Limb (tissue), 2 donors: ENCODE measurements at regions not wholly inside any gene's neighbourhood (a gene's known extent, or its start where the extent isn't known, plus 50 kb on each side); places are given as distances from the start of the nearest gene placed in this dataset.

Experiments used
- DNase-seq, 2 donors: peaks; one replicate each; pipeline ENCODE4 v3.0.0-alpha.2; 2016; ENCODE audit errors: extremely low spot score in 2 of 2

- DNase-seq, result no peak
Observed at GRCh38 chr13:33945477-33945876, 127.5 kb downstream of the RFC3 start.

- DNase-seq, result no peak
Observed at GRCh38 chr13:33953203-33953602, 135.3 kb downstream of the RFC3 start.

- no peak for DNase-seq
Observed at GRCh38 chr13:33953781-33954180, 135.8 kb downstream of the RFC3 start.

- peak in 1 of 2 donors; percentile 51 for DNase-seq
Observed at GRCh38 chr13:33956346-33956745, 138.4 kb downstream of the RFC3 start.

GRCh38 chr13:33957497-33957905, 139.6 kb downstream of the RFC3 start:
- DNase-seq, result no peak

- no peak for DNase-seq
Observed at GRCh38 chr13:33958964-33959363, 141.0 kb downstream of the RFC3 start.

- no peak for DNase-seq
Observed at GRCh38 chr13:33963134-33963533, 145.2 kb downstream of the RFC3 start.

- no peak for DNase-seq
Observed at GRCh38 chr13:33963895-33964294, 145.9 kb downstream of the RFC3 start.

- DNase-seq, result no peak
Observed at GRCh38 chr13:33968520-33969507, 150.9 kb downstream of the RFC3 start.

GRCh38 chr13:33970746-33971561, 153.0 kb downstream of the RFC3 start:
- DNase-seq, result no peak

GRCh38 chr13:33971562-33971819, 153.5 kb downstream of the RFC3 start:
- no peak for DNase-seq

- no peak for DNase-seq
Observed at GRCh38 chr13:33973194-33973593, 155.2 kb downstream of the RFC3 start.

- no peak for DNase-seq
Observed at GRCh38 chr13:33976965-33977364, 159.0 kb downstream of the RFC3 start.

GRCh38 chr13:33978653-33979052, 160.7 kb downstream of the RFC3 start:
- no peak for DNase-seq

- DNase-seq, result peak in 1 of 2 donors; percentile 67
Observed at GRCh38 chr13:33992881-33993336, 175.0 kb downstream of the RFC3 start.

- no peak for DNase-seq
Observed at GRCh38 chr13:33994198-33994597, 176.2 kb downstream of the RFC3 start.

- no peak for DNase-seq
Observed at GRCh38 chr13:33994826-33995502, 177.0 kb downstream of the RFC3 start.

- DNase-seq, result no peak
Observed at GRCh38 chr13:33996636-33997035, 178.7 kb downstream of the RFC3 start.

- DNase-seq, result no peak
Observed at GRCh38 chr13:33997574-33997973, 179.6 kb downstream of the RFC3 start.

GRCh38 chr13:33999811-34000605, 182.1 kb downstream of the RFC3 start:
- DNase-seq, result no peak

- no peak for DNase-seq
Observed at GRCh38 chr13:34000955-34001354, 183.0 kb downstream of the RFC3 start.
